ENCODE measurements at regions not wholly inside any gene's neighbourhood (a gene's known extent, or its start where the extent isn't known, plus 50 kb on each side); places are given as distances from the start of the nearest gene placed in this dataset.

DNA sequence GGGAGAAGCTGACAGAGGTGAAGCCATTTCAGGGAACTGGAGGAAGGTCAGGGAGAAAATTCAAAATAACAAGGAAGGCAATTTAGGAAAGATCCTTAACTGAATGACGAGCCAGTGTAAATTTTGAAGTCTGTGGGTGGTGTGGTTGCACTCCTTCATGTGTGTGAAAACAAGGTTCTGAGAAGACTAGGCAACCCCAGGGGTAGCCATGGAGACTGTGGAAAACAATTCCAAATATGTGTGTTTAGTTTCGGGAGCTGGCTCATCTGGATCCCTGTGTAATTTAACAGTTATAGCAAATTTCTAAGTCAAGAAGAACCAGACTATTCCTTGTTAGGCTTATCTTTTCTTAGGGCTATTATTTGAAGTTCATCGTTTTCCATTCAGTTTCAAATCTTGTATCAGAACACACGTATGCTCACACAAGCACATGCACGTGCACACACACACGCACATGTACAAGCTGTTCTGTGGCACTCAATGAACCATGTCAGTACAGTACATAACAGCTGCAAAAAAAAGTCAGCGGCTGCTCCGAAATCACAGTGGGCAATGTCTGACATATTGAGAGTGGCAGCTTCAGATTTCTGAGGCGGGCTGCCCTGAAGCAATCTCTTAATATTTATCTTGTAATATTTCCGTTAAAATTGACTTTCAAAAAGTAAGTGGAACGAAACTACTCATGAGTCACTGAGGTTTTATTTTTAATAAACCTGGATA lies 411.2 kb downstream of the AEBP2 start:
- H3K9me3 Mint-ChIP-seq, result peaks cover 12% of the 10 kb centered on the region
- no peak overlapping the region for H3K4me3 Mint-ChIP-seq
- CTCF ChIA-PET, result no interaction called here
- DNase-seq (ENCODE audit: low spot score) (no peak), ATAC-seq (no peak)
- H3K36me3 Mint-ChIP-seq, result no peaks in the 10 kb centered on the region
- H3K27ac Mint-ChIP-seq, result no peak overlapping the region
- no peak for TF ChIP-seq GRHL2 (CRISPR knock-in tag; IDR thresholded peaks at IDR 0.05; ENCODE audit: insufficient replicate concordance, severe bottlenecking)
- TF ChIP-seq SMAD3 (CRISPR knock-in tag; IDR thresholded peaks at IDR 0.05; ENCODE audit: borderline replicate concordance), result no peak
- POLR2A ChIA-PET, result no interaction called here
- peaks cover 7% of the 10 kb centered on the region; the same call in 1 of the 2 replicates for H3K4me1 Mint-ChIP-seq
- H3K27me3 Mint-ChIP-seq (ENCODE audit: low read depth), result peaks cover 9% of the 10 kb centered on the region

DNA sequence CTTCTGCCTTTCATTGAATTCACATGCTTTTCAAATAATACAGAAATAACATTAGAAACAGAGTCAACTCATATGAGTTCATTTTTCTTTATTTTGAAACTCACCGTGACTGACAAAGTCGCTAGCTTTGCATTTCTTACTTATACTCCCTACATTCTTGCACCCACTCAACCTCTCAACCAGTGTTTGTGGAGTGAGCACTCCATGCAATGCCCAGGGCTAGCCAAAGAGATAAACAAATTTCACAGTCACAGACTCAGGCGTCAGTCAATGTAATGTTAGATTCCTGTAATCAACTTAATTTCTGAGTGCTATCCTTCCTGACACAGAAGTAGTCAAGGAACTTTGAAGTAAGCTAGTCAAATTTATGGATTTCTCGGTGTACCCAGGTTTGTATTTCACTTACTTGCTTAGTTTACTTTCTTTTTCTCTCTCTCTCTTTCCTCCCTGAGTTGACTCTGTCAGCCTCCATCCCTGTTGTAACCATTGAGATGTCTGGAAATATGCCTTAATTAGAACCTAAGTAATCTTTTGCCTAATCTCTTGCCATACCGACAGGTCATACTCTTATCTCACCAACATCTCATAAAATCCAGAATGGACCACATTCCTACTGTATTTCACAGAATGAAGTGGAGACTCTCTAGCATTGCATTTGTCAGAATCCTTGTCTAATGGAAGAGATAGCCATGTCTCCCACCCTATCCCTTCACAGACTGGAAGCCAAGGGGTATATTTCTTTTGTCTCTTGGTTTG lies 413.0 kb downstream of the AEBP2 start:
- Mint-ChIP-seq H3K27me3 (ENCODE audit: low read depth) (peaks cover 25% of the 10 kb centered on the region), H3K9me3 (peaks cover 12% of the 10 kb centered on the region), H3K4me1 (peaks cover 17% of the 10 kb centered on the region), H3K27ac (no peak overlapping the region), H3K4me3 (no peak overlapping the region), H3K36me3 (no peaks in the 10 kb centered on the region)
- ATAC-seq (no peak), DNase-seq (ENCODE audit: low spot score) (no peak)
- POLR2A ChIA-PET, result no interaction called here
- CTCF ChIA-PET, result no interaction called here
- TF ChIP-seq ZNF121 (CRISPR knock-in tag; IDR thresholded peaks at IDR 0.05) (no peak), NR1H2 (CRISPR knock-in tag; IDR thresholded peaks at IDR 0.05) (no peak), EMX1 (CRISPR knock-in tag; IDR thresholded peaks at IDR 0.05) (no peak)
- TF ChIP-seq, protein P1, sequence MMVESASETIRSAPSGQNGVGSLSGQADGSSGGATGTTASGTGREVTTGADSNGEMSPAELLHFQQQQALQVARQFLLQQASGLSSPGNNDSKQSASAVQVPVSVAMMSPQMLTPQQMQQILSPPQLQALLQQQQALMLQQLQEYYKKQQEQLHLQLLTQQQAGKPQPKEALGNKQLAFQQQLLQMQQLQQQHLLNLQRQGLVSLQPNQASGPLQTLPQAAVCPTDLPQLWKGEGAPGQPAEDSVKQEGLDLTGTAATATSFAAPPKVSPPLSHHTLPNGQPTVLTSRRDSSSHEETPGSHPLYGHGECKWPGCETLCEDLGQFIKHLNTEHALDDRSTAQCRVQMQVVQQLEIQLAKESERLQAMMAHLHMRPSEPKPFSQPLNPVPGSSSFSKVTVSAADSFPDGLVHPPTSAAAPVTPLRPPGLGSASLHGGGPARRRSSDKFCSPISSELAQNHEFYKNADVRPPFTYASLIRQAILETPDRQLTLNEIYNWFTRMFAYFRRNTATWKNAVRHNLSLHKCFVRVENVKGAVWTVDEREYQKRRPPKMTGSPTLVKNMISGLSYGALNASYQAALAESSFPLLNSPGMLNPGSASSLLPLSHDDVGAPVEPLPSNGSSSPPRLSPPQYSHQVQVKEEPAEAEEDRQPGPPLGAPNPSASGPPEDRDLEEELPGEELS (CRISPR knock-in tag; IDR thresholded peaks at IDR 0.05), result no peak

DNA sequence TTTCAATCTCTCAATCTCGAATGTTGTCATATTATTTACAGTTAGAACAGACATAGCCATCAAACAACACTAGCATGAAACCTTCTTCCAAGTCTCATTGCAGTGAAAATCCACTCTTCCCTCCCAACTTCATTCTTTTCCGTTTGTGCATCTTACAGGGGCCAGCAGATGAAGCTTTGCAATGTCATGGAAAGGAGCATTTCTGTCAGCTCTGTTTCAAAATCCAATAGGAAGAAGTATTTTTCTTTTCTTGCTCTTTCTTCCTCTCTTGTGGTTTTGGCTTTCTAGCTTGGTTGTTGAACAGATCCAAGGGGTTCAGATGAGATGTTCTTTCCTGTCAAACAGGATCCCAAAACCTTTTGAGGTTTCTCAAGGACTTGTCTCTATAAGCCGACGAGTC lies 416.6 kb downstream of the AEBP2 start:
- POLR2A ChIA-PET, result interaction anchor here (0.5 kb wide), 1 partner anchor 28 kb away, joined by 3 read pairs; no protein-coding TSS in a partner anchor
- CTCF ChIA-PET, result no interaction called here

DNA sequence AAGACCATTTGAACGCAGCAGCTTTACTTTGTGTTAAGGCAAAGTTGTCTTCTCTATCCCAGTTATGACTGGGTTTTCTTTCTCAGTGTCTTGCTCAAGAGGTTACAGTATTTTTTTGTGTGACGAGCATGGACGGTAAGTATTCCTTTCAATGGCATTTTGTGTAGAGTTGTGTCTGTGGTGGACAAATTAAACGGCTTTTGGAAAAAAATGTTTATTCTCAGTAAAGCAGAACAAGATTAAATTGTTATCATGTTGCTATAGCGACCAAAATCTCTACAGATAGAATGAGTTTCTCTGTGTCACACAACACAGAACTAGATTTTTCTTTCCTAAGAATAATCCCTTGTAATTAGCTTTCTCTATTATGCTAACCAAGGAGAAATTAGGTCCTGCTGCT lies 417.1 kb downstream of the AEBP2 start:
- Mint-ChIP-seq H3K27me3 (ENCODE audit: low read depth) (peaks cover 48% of the 10 kb centered on the region), H3K36me3 (peaks cover 2% of the 10 kb centered on the region; the same call in 1 of the 2 replicates), H3K4me3 (no peak overlapping the region), H3K27ac (no peak overlapping the region), H3K4me1 (peaks cover 12% of the 10 kb centered on the region), H3K9me3 (peaks cover 7% of the 10 kb centered on the region)
- DNase-seq (ENCODE audit: low spot score) (no peak), ATAC-seq (no peak)
- ChIA-PET POLR2A (interaction anchor here (0.5 kb wide), 1 partner anchor 29 kb away, joined by 3 read pairs; no protein-coding TSS in a partner anchor), CTCF (no interaction called here)
- TF ChIP-seq, protein P2, sequence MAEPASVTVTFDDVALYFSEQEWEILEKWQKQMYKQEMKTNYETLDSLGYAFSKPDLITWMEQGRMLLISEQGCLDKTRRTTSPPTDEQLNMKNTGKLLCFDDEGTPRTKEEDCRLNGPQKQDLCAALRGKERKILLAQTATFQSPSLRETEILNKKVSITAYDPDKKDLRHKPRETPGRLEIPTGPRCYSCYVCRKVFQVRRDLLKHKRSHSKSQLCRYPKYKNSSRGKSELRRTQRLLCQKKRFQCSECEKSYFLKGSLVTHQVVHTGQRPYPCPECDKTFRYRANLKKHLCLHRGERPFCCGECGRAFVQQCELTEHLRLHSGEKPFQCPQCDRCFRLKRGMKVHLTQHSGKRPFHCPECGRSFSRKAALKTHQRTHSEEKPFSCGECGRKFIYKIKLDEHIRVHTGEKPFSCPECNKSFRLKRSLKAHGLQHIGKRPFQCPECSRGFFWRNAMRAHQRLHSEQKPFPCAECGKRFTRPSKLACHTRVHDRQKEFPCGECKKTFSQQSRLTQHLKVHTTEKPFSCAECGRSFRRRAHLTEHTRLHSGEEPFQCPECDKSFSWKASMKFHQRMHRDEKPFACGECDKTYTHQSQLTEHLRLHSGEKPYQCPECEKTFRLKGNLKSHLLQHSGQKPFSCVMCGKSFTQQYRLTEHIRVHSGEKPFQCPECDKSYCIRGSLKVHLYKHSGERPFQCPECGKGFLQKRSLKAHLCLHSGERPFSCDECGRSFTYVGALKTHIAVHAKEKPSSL (CRISPR knock-in tag; conservative IDR thresholded peaks at IDR 0.05), result no peak
- TF ChIP-seq GABPB1 (CRISPR knock-in tag; IDR thresholded peaks at IDR 0.05) (no peak), EMX1 (CRISPR knock-in tag; IDR thresholded peaks at IDR 0.05) (no peak), SP1 (CRISPR knock-in tag; conservative IDR thresholded peaks at IDR 0.05) (no peak), PRRX2 (CRISPR knock-in tag; IDR thresholded peaks at IDR 0.05) (no peak), ZNF416 (CRISPR knock-in tag; IDR thresholded peaks at IDR 0.05) (no peak)
- TF ChIP-seq, protein P3, sequence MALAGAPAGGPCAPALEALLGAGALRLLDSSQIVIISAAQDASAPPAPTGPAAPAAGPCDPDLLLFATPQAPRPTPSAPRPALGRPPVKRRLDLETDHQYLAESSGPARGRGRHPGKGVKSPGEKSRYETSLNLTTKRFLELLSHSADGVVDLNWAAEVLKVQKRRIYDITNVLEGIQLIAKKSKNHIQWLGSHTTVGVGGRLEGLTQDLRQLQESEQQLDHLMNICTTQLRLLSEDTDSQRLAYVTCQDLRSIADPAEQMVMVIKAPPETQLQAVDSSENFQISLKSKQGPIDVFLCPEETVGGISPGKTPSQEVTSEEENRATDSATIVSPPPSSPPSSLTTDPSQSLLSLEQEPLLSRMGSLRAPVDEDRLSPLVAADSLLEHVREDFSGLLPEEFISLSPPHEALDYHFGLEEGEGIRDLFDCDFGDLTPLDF (CRISPR knock-in tag; IDR thresholded peaks at IDR 0.05), result no peak
- TF ChIP-seq, protein P4, sequence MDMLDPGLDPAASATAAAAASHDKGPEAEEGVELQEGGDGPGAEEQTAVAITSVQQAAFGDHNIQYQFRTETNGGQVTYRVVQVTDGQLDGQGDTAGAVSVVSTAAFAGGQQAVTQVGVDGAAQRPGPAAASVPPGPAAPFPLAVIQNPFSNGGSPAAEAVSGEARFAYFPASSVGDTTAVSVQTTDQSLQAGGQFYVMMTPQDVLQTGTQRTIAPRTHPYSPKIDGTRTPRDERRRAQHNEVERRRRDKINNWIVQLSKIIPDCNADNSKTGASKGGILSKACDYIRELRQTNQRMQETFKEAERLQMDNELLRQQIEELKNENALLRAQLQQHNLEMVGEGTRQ (CRISPR knock-in tag; IDR thresholded peaks at IDR 0.05), result no peak
- TF ChIP-seq, protein P5, sequence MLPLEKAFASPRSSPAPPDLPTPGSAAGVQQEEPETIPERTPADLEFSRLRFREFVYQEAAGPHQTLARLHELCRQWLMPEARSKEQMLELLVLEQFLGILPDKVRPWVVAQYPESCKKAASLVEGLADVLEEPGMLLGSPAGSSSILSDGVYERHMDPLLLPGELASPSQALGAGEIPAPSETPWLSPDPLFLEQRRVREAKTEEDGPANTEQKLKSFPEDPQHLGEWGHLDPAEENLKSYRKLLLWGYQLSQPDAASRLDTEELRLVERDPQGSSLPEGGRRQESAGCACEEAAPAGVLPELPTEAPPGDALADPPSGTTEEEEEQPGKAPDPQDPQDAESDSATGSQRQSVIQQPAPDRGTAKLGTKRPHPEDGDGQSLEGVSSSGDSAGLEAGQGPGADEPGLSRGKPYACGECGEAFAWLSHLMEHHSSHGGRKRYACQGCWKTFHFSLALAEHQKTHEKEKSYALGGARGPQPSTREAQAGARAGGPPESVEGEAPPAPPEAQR (CRISPR knock-in tag; IDR thresholded peaks at IDR 0.05), result no peak
- TF ChIP-seq, protein P6, sequence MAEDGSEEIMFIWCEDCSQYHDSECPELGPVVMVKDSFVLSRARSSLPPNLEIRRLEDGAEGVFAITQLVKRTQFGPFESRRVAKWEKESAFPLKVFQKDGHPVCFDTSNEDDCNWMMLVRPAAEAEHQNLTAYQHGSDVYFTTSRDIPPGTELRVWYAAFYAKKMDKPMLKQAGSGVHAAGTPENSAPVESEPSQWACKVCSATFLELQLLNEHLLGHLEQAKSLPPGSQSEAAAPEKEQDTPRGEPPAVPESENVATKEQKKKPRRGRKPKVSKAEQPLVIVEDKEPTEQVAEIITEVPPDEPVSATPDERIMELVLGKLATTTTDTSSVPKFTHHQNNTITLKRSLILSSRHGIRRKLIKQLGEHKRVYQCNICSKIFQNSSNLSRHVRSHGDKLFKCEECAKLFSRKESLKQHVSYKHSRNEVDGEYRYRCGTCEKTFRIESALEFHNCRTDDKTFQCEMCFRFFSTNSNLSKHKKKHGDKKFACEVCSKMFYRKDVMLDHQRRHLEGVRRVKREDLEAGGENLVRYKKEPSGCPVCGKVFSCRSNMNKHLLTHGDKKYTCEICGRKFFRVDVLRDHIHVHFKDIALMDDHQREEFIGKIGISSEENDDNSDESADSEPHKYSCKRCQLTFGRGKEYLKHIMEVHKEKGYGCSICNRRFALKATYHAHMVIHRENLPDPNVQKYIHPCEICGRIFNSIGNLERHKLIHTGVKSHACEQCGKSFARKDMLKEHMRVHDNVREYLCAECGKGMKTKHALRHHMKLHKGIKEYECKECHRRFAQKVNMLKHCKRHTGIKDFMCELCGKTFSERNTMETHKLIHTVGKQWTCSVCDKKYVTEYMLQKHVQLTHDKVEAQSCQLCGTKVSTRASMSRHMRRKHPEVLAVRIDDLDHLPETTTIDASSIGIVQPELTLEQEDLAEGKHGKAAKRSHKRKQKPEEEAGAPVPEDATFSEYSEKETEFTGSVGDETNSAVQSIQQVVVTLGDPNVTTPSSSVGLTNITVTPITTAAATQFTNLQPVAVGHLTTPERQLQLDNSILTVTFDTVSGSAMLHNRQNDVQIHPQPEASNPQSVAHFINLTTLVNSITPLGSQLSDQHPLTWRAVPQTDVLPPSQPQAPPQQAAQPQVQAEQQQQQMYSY (CRISPR knock-in tag; IDR thresholded peaks at IDR 0.05), result no peak

More for the DNA sequence above, 416.6 kb downstream of the AEBP2 start:
- DNase-seq (ENCODE audit: low spot score) (no peak), ATAC-seq (no peak)
- H3K36me3 Mint-ChIP-seq, result peaks cover 2% of the 10 kb centered on the region; the same call in 1 of the 2 replicates
- peaks cover 7% of the 10 kb centered on the region for H3K9me3 Mint-ChIP-seq
- H3K27me3 Mint-ChIP-seq (ENCODE audit: low read depth), result peaks cover 48% of the 10 kb centered on the region
- no peak overlapping the region for H3K4me3 Mint-ChIP-seq
- TF ChIP-seq GABPB1 (CRISPR knock-in tag; IDR thresholded peaks at IDR 0.05), result no peak
- TF ChIP-seq TCF7 (CRISPR knock-in tag; IDR thresholded peaks at IDR 0.05; ENCODE audit: low read depth), result no peak
- no peak overlapping the region for H3K27ac Mint-ChIP-seq
- peaks cover 12% of the 10 kb centered on the region for H3K4me1 Mint-ChIP-seq
